Naive thymus-derived CD8-positive, alpha-beta T cell (primary cell): ENCODE measurements at regions not wholly inside any gene's neighbourhood (a gene's known extent, or its start where the extent isn't known, plus 50 kb on each side); places are given as distances from the start of the nearest gene placed in this dataset.
A peak's percentile ranks its signal among the peaks of the same experiment; 100 is the strongest.
"Not testable (repeated sequence)": the region's sequence is repeated elsewhere in the genome, so short reads cannot be mapped to it uniquely, and the experiment has no call there.

ENCODE experiments used
- ATAC-seq, 2 donors: fragments of 150-1000 bp; cut with Tn5 transposase in 1 of 2; sonication (Bioruptor Pico), chemical (Tn5 transposase) in 1 of 2; 1 replicate in 1 of 2; 2 replicates in 1 of 2; pipeline ENCODE4 v1.10.0; 2021; ENCODE audit warnings: mild to moderate bottlenecking in 2 of 2, moderate library complexity in 2 of 2
- POLR2A ChIA-PET: fragments of 350-600 bp; sonication (Branson Sonifier 250); formaldehyde crosslinking; loops from one replicate; lab custom pipeline; 2021; ENCODE audit warnings: antibody characterized with exemption; lab: Charles Lee
- DNase-seq, 10 donors: peaks; one replicate each; pipeline versions ENCODE4 v3.0.0 to v3.0.0-alpha.2; 2020 to 2022
- H3K27ac Mint-ChIP-seq, 10 donors: one replicate each; pipeline ENCODE4 v1.8.0; 2020 to 2022; ENCODE audit warnings: mild to moderate bottlenecking in 10 of 10, mixed read lengths in 10 of 10, moderate library complexity in 4 of 10, inconsistent platforms in 1 of 10
- H3K27me3 Mint-ChIP-seq, 5 donors: one replicate each; pipeline ENCODE4 v1.8.0; 2021 to 2022; ENCODE audit warnings: mixed read lengths in 5 of 5
- H3K36me3 Mint-ChIP-seq, 3 donors: one replicate each; pipeline ENCODE4 v1.8.0; 2020 to 2022; ENCODE audit warnings: mixed read lengths in 3 of 3, mild to moderate bottlenecking in 2 of 3, inconsistent platforms in 1 of 3
- H3K4me1 Mint-ChIP-seq, 4 donors: one replicate each; pipeline ENCODE4 v1.8.0; 2021 to 2022; ENCODE audit warnings: mixed read lengths in 4 of 4
- H3K4me3 Mint-ChIP-seq, 10 donors: one replicate each; pipeline ENCODE4 v1.8.0; 2020 to 2022; ENCODE audit warnings: mild to moderate bottlenecking in 10 of 10, mixed read lengths in 10 of 10, moderate library complexity in 6 of 10, inconsistent platforms in 1 of 10
- H3K9me3 Mint-ChIP-seq, 9 donors: one replicate each; pipeline ENCODE4 v1.8.0; 2020 to 2022; ENCODE audit warnings: mixed read lengths in 9 of 9, mild to moderate bottlenecking in 3 of 9, inconsistent platforms in 1 of 9, moderate library complexity in 1 of 9

GRCh38 chr14:52202151-52202550 is 65.3 kb upstream of the PTGDR start:
- Mint-ChIP-seq H3K27me3 (no peaks in the 10 kb centered on the region), H3K9me3 (peaks cover 0 to 11% (median 9%) of the 10 kb centered on the region in 9 donors), H3K4me1 (peaks cover 0 to 6% (median 2%) of the 10 kb centered on the region in 4 donors), H3K4me3 (no peak overlapping the region), H3K36me3 (peaks cover 0 to 4% (median 0%) of the 10 kb centered on the region in 3 donors), H3K27ac (no peak overlapping the region)
- POLR2A ChIA-PET: interaction anchor here (0.6 to 0.7 kb wide), 3 partner anchors 134 to 483 kb away, joined by 3 to 9 read pairs (median 6); no protein-coding TSS in a partner anchor
- ATAC-seq: no peak
- no peak for DNase-seq

- DNase-seq (no peak), ATAC-seq (no peak)
- H3K27ac Mint-ChIP-seq: no peak overlapping the region
- H3K36me3 Mint-ChIP-seq: peaks cover 0 to 8% (median 7%) of the 10 kb centered on the region in 3 donors
- POLR2A ChIA-PET: no interaction called here
- H3K4me3 Mint-ChIP-seq: no peak overlapping the region
- H3K27me3 Mint-ChIP-seq: no peaks in the 10 kb centered on the region
- H3K4me1 Mint-ChIP-seq: peaks cover 11 to 16% (median 15%) of the 10 kb centered on the region in 4 donors
- peaks cover 0 to 14% (median 4%) of the 10 kb centered on the region in 9 donors for H3K9me3 Mint-ChIP-seq
These were observed 77.1 kb upstream of the PTGDR start for GRCh38 chr14:52190337-52190931.

- ATAC-seq (no peak), DNase-seq (no peak)
- no peaks in the 10 kb centered on the region for H3K27me3 Mint-ChIP-seq
- POLR2A ChIA-PET: no interaction called here
- peaks cover 0 to 4% (median 1%) of the 10 kb centered on the region in 3 donors for H3K36me3 Mint-ChIP-seq
- peaks cover 13 to 17% (median 15%) of the 10 kb centered on the region in 4 donors for H3K4me1 Mint-ChIP-seq
- H3K4me3 Mint-ChIP-seq: no peak overlapping the region
- H3K9me3 Mint-ChIP-seq: peaks cover 0 to 3% (median under 1%) of the 10 kb centered on the region in 9 donors
- H3K27ac Mint-ChIP-seq: no peak overlapping the region
These were observed 78.2 kb upstream of the PTGDR start for GRCh38 chr14:52189325-52189724.

- H3K36me3 Mint-ChIP-seq: peaks cover 0 to 4% (median under 1%) of the 10 kb centered on the region in 3 donors
- H3K4me1 Mint-ChIP-seq: peaks cover 13 to 17% (median 15%) of the 10 kb centered on the region in 4 donors
- no peaks in the 10 kb centered on the region for H3K27me3 Mint-ChIP-seq
- POLR2A ChIA-PET: no interaction called here
- H3K9me3 Mint-ChIP-seq: peaks cover 0 to 2% (median 0%) of the 10 kb centered on the region in 9 donors
- DNase-seq (no peak), ATAC-seq (no peak)
- H3K27ac Mint-ChIP-seq: no peak overlapping the region
- no peak overlapping the region for H3K4me3 Mint-ChIP-seq
These were observed 79.1 kb upstream of the PTGDR start for GRCh38 chr14:52188381-52188780.

GRCh38 chr14:52185178-52185577 is 82.3 kb upstream of the PTGDR start:
- peaks cover 0 to 23% (median 10%) of the 10 kb centered on the region in 3 donors for H3K36me3 Mint-ChIP-seq

GRCh38 chr14:52182853-52183252 is 84.6 kb upstream of the PTGDR start:
- no peak for DNase-seq
- Mint-ChIP-seq H3K27ac (no peak overlapping the region), H3K4me3 (no peak overlapping the region)

More at GRCh38 chr14:52185178-52185577, 82.3 kb upstream of the PTGDR start:
- Mint-ChIP-seq H3K27ac (peak overlapping the region in 1 of 10 donors; percentile 2), H3K27me3 (no peaks in the 10 kb centered on the region), H3K9me3 (peaks cover 0 to 20% (median 10%) of the 10 kb centered on the region in 9 donors), H3K4me3 (no peak overlapping the region), H3K4me1 (peaks cover 11 to 17% (median 15%) of the 10 kb centered on the region in 4 donors)
- ATAC-seq (no peak), DNase-seq (no peak)
- POLR2A ChIA-PET: no interaction called here

GRCh38 chr14:52179141-52179790 is 88.2 kb upstream of the PTGDR start:
- peaks cover 21 to 37% (median 28%) of the 10 kb centered on the region in 4 donors for H3K4me1 Mint-ChIP-seq

More at GRCh38 chr14:52182853-52183252, 84.6 kb upstream of the PTGDR start:
- Mint-ChIP-seq H3K9me3 (peaks cover 0 to 22% (median 11%) of the 10 kb centered on the region in 9 donors), H3K36me3 (peaks cover 0 to 24% (median 11%) of the 10 kb centered on the region in 3 donors), H3K27me3 (no peaks in the 10 kb centered on the region), H3K4me1 (peaks cover 9 to 16% (median 13%) of the 10 kb centered on the region in 4 donors)
- no peak for ATAC-seq
- POLR2A ChIA-PET: no interaction called here

GRCh38 chr14:52175982-52176502 is 91.5 kb upstream of the PTGDR start:
- H3K27ac Mint-ChIP-seq: peak overlapping the region; percentile 34 to 93 (median 83)
- ATAC-seq (peak; percentile 86 to 91), DNase-seq (peak in 7 of 10 donors; percentile 21 to 65 (median 52))
- no peaks in the 10 kb centered on the region for H3K27me3 Mint-ChIP-seq
- H3K4me3 Mint-ChIP-seq: peak overlapping the region; percentile 29 to 85 (median 71)
- H3K4me1 Mint-ChIP-seq: peaks cover 21 to 44% (median 31%) of the 10 kb centered on the region in 4 donors
- peaks cover 0 to 44% (median 28%) of the 10 kb centered on the region in 9 donors for H3K9me3 Mint-ChIP-seq
- POLR2A ChIA-PET: no interaction called here
- H3K36me3 Mint-ChIP-seq: peaks cover 0 to 28% (median 15%) of the 10 kb centered on the region in 3 donors

More at GRCh38 chr14:52179141-52179790, 88.2 kb upstream of the PTGDR start:
- no peaks in the 10 kb centered on the region for H3K27me3 Mint-ChIP-seq
- ATAC-seq: no peak
- H3K4me3 Mint-ChIP-seq: no peak overlapping the region
- DNase-seq: no peak
- peaks cover 0 to 24% (median 14%) of the 10 kb centered on the region in 3 donors for H3K36me3 Mint-ChIP-seq
- H3K9me3 Mint-ChIP-seq: peaks cover 0 to 25% (median 15%) of the 10 kb centered on the region in 9 donors
- H3K27ac Mint-ChIP-seq: peak overlapping the region in 1 of 10 donors; percentile 57
- POLR2A ChIA-PET: no interaction called here

GRCh38 chr14:52171932-52172331 is 95.6 kb upstream of the PTGDR start:
- H3K27me3 Mint-ChIP-seq, H3K4me3 Mint-ChIP-seq, ATAC-seq, DNase-seq, POLR2A ChIA-PET: not testable (repeated sequence)
- Mint-ChIP-seq H3K4me1 (peaks cover 17 to 32% (median 24%) of the 10 kb centered on the region in 4 donors), H3K9me3 (peaks cover 0 to 56% (median 34%) of the 10 kb centered on the region in 9 donors), H3K36me3 (peaks cover 0 to 33% (median 22%) of the 10 kb centered on the region in 3 donors), H3K27ac (peak overlapping the region in 1 of 10 donors; percentile 20)

GRCh38 chr14:52166822-52167221 is 98.0 kb upstream of the NID2 start:
- no peak overlapping the region for H3K27ac Mint-ChIP-seq
- no peaks in the 10 kb centered on the region for H3K4me1 Mint-ChIP-seq
- no peak overlapping the region for H3K4me3 Mint-ChIP-seq
- no peak for ATAC-seq
- peaks cover 0 to 22% (median 18%) of the 10 kb centered on the region in 3 donors for H3K36me3 Mint-ChIP-seq
- POLR2A ChIA-PET: no interaction called here
- no peak for DNase-seq
- peaks cover 0 to 30% (median 20%) of the 10 kb centered on the region in 9 donors for H3K9me3 Mint-ChIP-seq
- no peaks in the 10 kb centered on the region for H3K27me3 Mint-ChIP-seq

GRCh38 chr14:52155651-52156213 is 86.9 kb upstream of the NID2 start:
- DNase-seq (no peak), ATAC-seq (no peak)
- peaks cover 0 to 2% (median 0%) of the 10 kb centered on the region in 3 donors for H3K36me3 Mint-ChIP-seq
- H3K4me3 Mint-ChIP-seq: peak overlapping the region in 5 of 10 donors; percentile 2 to 43 (median 16)
- H3K4me1 Mint-ChIP-seq: peaks cover 46 to 65% (median 58%) of the 10 kb centered on the region in 4 donors
- H3K27ac Mint-ChIP-seq: peak overlapping the region in 1 of 10 donors; percentile 16
- peaks cover 0 to 5% (median 0%) of the 10 kb centered on the region in 9 donors for H3K9me3 Mint-ChIP-seq
- H3K27me3 Mint-ChIP-seq: peaks cover 0 to 2% (median 0%) of the 10 kb centered on the region in 5 donors
- POLR2A ChIA-PET: no interaction called here

GRCh38 chr14:52154992-52155650 is 86.3 kb upstream of the NID2 start:
- POLR2A ChIA-PET: no interaction called here
- Mint-ChIP-seq H3K9me3 (peaks cover 0 to 5% (median 0%) of the 10 kb centered on the region in 9 donors), H3K27me3 (peaks cover 0 to 2% (median 0%) of the 10 kb centered on the region in 5 donors), H3K4me3 (peak overlapping the region in 9 of 10 donors; percentile 9 to 74 (median 64)), H3K4me1 (peaks cover 41 to 65% (median 57%) of the 10 kb centered on the region in 4 donors), H3K27ac (peak overlapping the region in 8 of 10 donors; percentile 36 to 91 (median 80)), H3K36me3 (peaks cover 0 to 2% (median 0%) of the 10 kb centered on the region in 3 donors)
- peak in 2 of 10 donors; percentile 13 to 20 for DNase-seq
- peak in 1 of 2 donors; percentile 57 for ATAC-seq
